Activated CD8-positive, alpha-beta T cell treated with anti-CD3 and anti-CD28 coated beads, Interleukin-2, amount 10 ng/mL, durations not matched to agents 7 days and 5 days (primary cell): ENCODE measurements at regions not wholly inside any gene's neighbourhood (a gene's known extent, or its start where the extent isn't known, plus 50 kb on each side); places are given as distances from the start of the nearest gene placed in this dataset.

Experiments
- ATAC-seq: fragments of 150-1000 bp; cut with Tn5 transposase; one replicate; pipeline ENCODE4 v1.10.0; 2021; ENCODE audit warnings: moderate library complexity
- CTCF ChIA-PET: fragments of 350-600 bp; sonication (Branson Sonifier 250); formaldehyde crosslinking; loops from one replicate; lab custom pipeline; 2021; ENCODE audit warnings: antibody characterized with exemption; lab: Charles Lee
- POLR2A ChIA-PET: fragments of 350-600 bp; sonication (Branson Sonifier 250); formaldehyde crosslinking; loops from one replicate; lab custom pipeline; 2021; ENCODE audit warnings: antibody characterized with exemption; lab: Charles Lee
- DNase-seq: peaks from one replicate; pipeline ENCODE4 v3.0.0-alpha.2; 2020
- H3K27ac Mint-ChIP-seq: one replicate; pipeline ENCODE4 v1.8.0; 2021; ENCODE audit warnings: mild to moderate bottlenecking, mixed read lengths
- H3K27me3 Mint-ChIP-seq: one replicate; pipeline ENCODE4 v1.8.0; 2021; ENCODE audit warnings: low read depth, mixed read lengths
- H3K36me3 Mint-ChIP-seq: one replicate; pipeline ENCODE4 v1.8.0; 2021; ENCODE audit warnings: low read depth, mixed read lengths
- H3K4me1 Mint-ChIP-seq: one replicate; pipeline ENCODE4 v1.8.0; 2021; ENCODE audit warnings: low read depth, mixed read lengths
- H3K4me3 Mint-ChIP-seq: one replicate; pipeline ENCODE4 v1.8.0; 2021; ENCODE audit warnings: mild to moderate bottlenecking, mixed read lengths
- H3K9me3 Mint-ChIP-seq: one replicate; pipeline ENCODE4 v1.8.0; 2022; ENCODE audit warnings: mixed read lengths; ENCODE audit not compliant: insufficient read depth

GRCh38 chr13:22286338-22286737, 615.5 kb downstream of the FGF9 start:
- Mint-ChIP-seq H3K27me3 (no peaks in the 10 kb centered on the region), H3K9me3 (peaks cover 3% of the 10 kb centered on the region), H3K4me3 (no peak overlapping the region), H3K27ac (no peak overlapping the region), H3K36me3 (no peaks in the 10 kb centered on the region), H3K4me1 (no peaks in the 10 kb centered on the region)
- POLR2A ChIA-PET = no interaction called here
- CTCF ChIA-PET = no interaction called here
- no peak for ATAC-seq
- DNase-seq = no peak

- ChIA-PET POLR2A (no interaction called here), CTCF (no interaction called here)
- H3K4me3 Mint-ChIP-seq = no peak overlapping the region
- no peaks in the 10 kb centered on the region for H3K27me3 Mint-ChIP-seq
- H3K27ac Mint-ChIP-seq = no peak overlapping the region
- no peak for ATAC-seq
- no peak for DNase-seq
- H3K9me3 Mint-ChIP-seq = peaks cover 3% of the 10 kb centered on the region
- no peaks in the 10 kb centered on the region for H3K4me1 Mint-ChIP-seq
- no peaks in the 10 kb centered on the region for H3K36me3 Mint-ChIP-seq
Observed at GRCh38 chr13:22287343-22287920, 616.6 kb downstream of the FGF9 start.

- ATAC-seq (no peak), DNase-seq (no peak)
- Mint-ChIP-seq H3K27ac (no peak overlapping the region), H3K4me1 (no peaks in the 10 kb centered on the region), H3K9me3 (peaks cover 3% of the 10 kb centered on the region), H3K27me3 (no peaks in the 10 kb centered on the region), H3K4me3 (no peak overlapping the region), H3K36me3 (no peaks in the 10 kb centered on the region)
- ChIA-PET CTCF (no interaction called here), POLR2A (no interaction called here)
Observed at GRCh38 chr13:22288496-22288895, 617.6 kb downstream of the FGF9 start.

- ChIA-PET POLR2A (no interaction called here), CTCF (no interaction called here)
- H3K4me3 Mint-ChIP-seq = no peak overlapping the region
- H3K27ac Mint-ChIP-seq = no peak overlapping the region
- H3K4me1 Mint-ChIP-seq = no peaks in the 10 kb centered on the region
- H3K9me3 Mint-ChIP-seq = peaks cover 3% of the 10 kb centered on the region
- no peaks in the 10 kb centered on the region for H3K36me3 Mint-ChIP-seq
- ATAC-seq (no peak), DNase-seq (no peak)
- H3K27me3 Mint-ChIP-seq = no peaks in the 10 kb centered on the region
Observed at GRCh38 chr13:22289711-22290110, 618.8 kb downstream of the FGF9 start.

GRCh38 chr13:22298530-22298929, 627.7 kb downstream of the FGF9 start:
- CTCF ChIA-PET = no interaction called here
- POLR2A ChIA-PET = no interaction called here
- peaks cover 23% of the 10 kb centered on the region for H3K9me3 Mint-ChIP-seq
- H3K27ac Mint-ChIP-seq = no peak overlapping the region
- no peaks in the 10 kb centered on the region for H3K36me3 Mint-ChIP-seq
- no peaks in the 10 kb centered on the region for H3K4me1 Mint-ChIP-seq
- ATAC-seq = no peak
- no peak overlapping the region for H3K4me3 Mint-ChIP-seq
- H3K27me3 Mint-ChIP-seq = no peaks in the 10 kb centered on the region
- no peak for DNase-seq

- H3K9me3 Mint-ChIP-seq = peaks cover 2% of the 10 kb centered on the region
- no peaks in the 10 kb centered on the region for H3K36me3 Mint-ChIP-seq
- no peak overlapping the region for H3K27ac Mint-ChIP-seq
- no peak for DNase-seq
- no peak overlapping the region for H3K4me3 Mint-ChIP-seq
- no peaks in the 10 kb centered on the region for H3K27me3 Mint-ChIP-seq
- CTCF ChIA-PET = no interaction called here
- no peak for ATAC-seq
- no peaks in the 10 kb centered on the region for H3K4me1 Mint-ChIP-seq
- POLR2A ChIA-PET = no interaction called here
Observed at GRCh38 chr13:22311734-22312404, 641.0 kb downstream of the FGF9 start.

GRCh38 chr13:22312405-22312803, 641.5 kb downstream of the FGF9 start:
- CTCF ChIA-PET = no interaction called here
- H3K9me3 Mint-ChIP-seq = no peaks in the 10 kb centered on the region
- H3K27me3 Mint-ChIP-seq = no peaks in the 10 kb centered on the region
- no peak for DNase-seq
- no peaks in the 10 kb centered on the region for H3K4me1 Mint-ChIP-seq
- no peak overlapping the region for H3K4me3 Mint-ChIP-seq
- POLR2A ChIA-PET = no interaction called here
- H3K36me3 Mint-ChIP-seq = no peaks in the 10 kb centered on the region
- ATAC-seq = no peak
- no peak overlapping the region for H3K27ac Mint-ChIP-seq

- Mint-ChIP-seq H3K4me1 (no peaks in the 10 kb centered on the region), H3K27ac (no peak overlapping the region), H3K9me3 (peaks cover 5% of the 10 kb centered on the region), H3K27me3 (no peaks in the 10 kb centered on the region), H3K4me3 (no peak overlapping the region), H3K36me3 (no peaks in the 10 kb centered on the region)
- no peak for ATAC-seq
- ChIA-PET POLR2A (no interaction called here), CTCF (no interaction called here)
- DNase-seq = no peak
Observed at GRCh38 chr13:22316494-22317025, 645.7 kb downstream of the FGF9 start.

- ATAC-seq (no peak), DNase-seq (no peak)
- no peaks in the 10 kb centered on the region for H3K4me1 Mint-ChIP-seq
- H3K36me3 Mint-ChIP-seq = no peaks in the 10 kb centered on the region
- CTCF ChIA-PET = no interaction called here
- peaks cover 5% of the 10 kb centered on the region for H3K9me3 Mint-ChIP-seq
- H3K27ac Mint-ChIP-seq = no peak overlapping the region
- H3K4me3 Mint-ChIP-seq = no peak overlapping the region
- POLR2A ChIA-PET = no interaction called here
- H3K27me3 Mint-ChIP-seq = no peaks in the 10 kb centered on the region
Observed at GRCh38 chr13:22320991-22321390, 650.1 kb downstream of the FGF9 start.

- Mint-ChIP-seq H3K36me3 (no peaks in the 10 kb centered on the region), H3K4me3 (no peak overlapping the region), H3K4me1 (no peaks in the 10 kb centered on the region), H3K27ac (no peak overlapping the region), H3K9me3 (no peaks in the 10 kb centered on the region), H3K27me3 (no peaks in the 10 kb centered on the region)
- no peak for DNase-seq
- no peak for ATAC-seq
- ChIA-PET POLR2A (no interaction called here), CTCF (no interaction called here)
Observed at GRCh38 chr13:22325761-22326160, 654.9 kb downstream of the FGF9 start.

GRCh38 chr13:22332416-22332815, 661.5 kb downstream of the FGF9 start:
- Mint-ChIP-seq H3K27me3 (no peaks in the 10 kb centered on the region), H3K36me3 (no peaks in the 10 kb centered on the region), H3K4me3 (no peak overlapping the region), H3K9me3 (no peaks in the 10 kb centered on the region), H3K4me1 (no peaks in the 10 kb centered on the region), H3K27ac (no peak overlapping the region)
- ATAC-seq = no peak
- no peak for DNase-seq
- POLR2A ChIA-PET = no interaction called here
- CTCF ChIA-PET = interaction anchor here (0.6 kb wide), 1 partner anchor 428 kb away, joined by 3 read pairs; no protein-coding TSS in a partner anchor

GRCh38 chr13:22336460-22336859, 665.6 kb downstream of the FGF9 start:
- ATAC-seq (no peak), DNase-seq (no peak)
- Mint-ChIP-seq H3K27me3 (no peaks in the 10 kb centered on the region), H3K27ac (no peak overlapping the region), H3K36me3 (no peaks in the 10 kb centered on the region), H3K4me3 (no peak overlapping the region), H3K4me1 (no peaks in the 10 kb centered on the region), H3K9me3 (peaks cover 6% of the 10 kb centered on the region)
- POLR2A ChIA-PET = interaction anchor here (0.7 kb wide), 1 partner anchor 1832 kb away, joined by 7 read pairs; no protein-coding TSS in a partner anchor
- CTCF ChIA-PET = no interaction called here
